HG03432 (cell line): ENCODE measurements at regions not wholly inside any gene's neighbourhood (a gene's known extent, or its start where the extent isn't known, plus 50 kb on each side); places are given as distances from the start of the nearest gene placed in this dataset.

Experiments used
- ATAC-seq: cut with Tn5 transposase; IDR thresholded peaks from one replicate; pipeline ENCODE4 v1.9.1; 2021; ENCODE audit warnings: mild to moderate bottlenecking, moderate library complexity; ENCODE audit not compliant: unreplicated experiment

- no peak for ATAC-seq
These were observed 118.7 kb downstream of the VAPA start for GRCh38 chr18:10032331-10033015.

GRCh38 chr18:10033016-10033399 is 119.2 kb downstream of the VAPA start:
- ATAC-seq = no peak

- no peak for ATAC-seq
These were observed 121.6 kb downstream of the VAPA start for GRCh38 chr18:10035281-10035991.

GRCh38 chr18:10036479-10036878 is 122.7 kb downstream of the VAPA start:
- no peak for ATAC-seq

GRCh38 chr18:10037181-10037580 is 123.4 kb downstream of the VAPA start:
- no peak for ATAC-seq

GRCh38 chr18:10038268-10038667 is 124.5 kb downstream of the VAPA start:
- ATAC-seq = no peak

- ATAC-seq = no peak
These were observed 126.6 kb downstream of the VAPA start for GRCh38 chr18:10040287-10041011.

GRCh38 chr18:10041180-10041579 is 127.4 kb downstream of the VAPA start:
- ATAC-seq = no peak

GRCh38 chr18:10042492-10042891 is 128.7 kb downstream of the VAPA start:
- no peak for ATAC-seq

GRCh38 chr18:10044054-10044453 is 130.2 kb downstream of the VAPA start:
- no peak for ATAC-seq

GRCh38 chr18:10045296-10045891 is 131.6 kb downstream of the VAPA start:
- no peak for ATAC-seq

GRCh38 chr18:10046178-10046807 is 132.5 kb downstream of the VAPA start:
- no peak for ATAC-seq

GRCh38 chr18:10047237-10047636 is 133.4 kb downstream of the VAPA start:
- ATAC-seq = no peak

GRCh38 chr18:10049747-10050146 is 135.9 kb downstream of the VAPA start:
- ATAC-seq = no peak

GRCh38 chr18:10050956-10051355 is 137.1 kb downstream of the VAPA start:
- ATAC-seq = no peak

- no peak for ATAC-seq
These were observed 138.2 kb downstream of the VAPA start for GRCh38 chr18:10051877-10052631.

- ATAC-seq = no peak
These were observed 139.1 kb downstream of the VAPA start for GRCh38 chr18:10052871-10053270.

GRCh38 chr18:10053861-10054260 is 140.0 kb downstream of the VAPA start:
- ATAC-seq = no peak

GRCh38 chr18:10054366-10054765 is 140.6 kb downstream of the VAPA start:
- ATAC-seq = no peak

- ATAC-seq = no peak
These were observed 141.4 kb downstream of the VAPA start for GRCh38 chr18:10055125-10055750.
